H1 (cell line): ENCODE measurements at regions not wholly inside any gene's neighbourhood (a gene's known extent, or its start where the extent isn't known, plus 50 kb on each side); places are given as distances from the start of the nearest gene placed in this dataset.

Experiments used
- CTCF ChIA-PET: fragments of 300-600 bp; sonication (Branson Sonifier 250); formaldehyde crosslinking; loops from one replicate; lab custom pipeline; 2021; ENCODE audit not compliant: partially characterized antibody; lab: Charles Lee
- POLR2A ChIA-PET: fragments of 300-600 bp; sonication (Branson Sonifier 250); formaldehyde crosslinking; loops from one replicate; lab custom pipeline; 2021; ENCODE audit warnings: inconsistent platforms; ENCODE audit not compliant: partially characterized antibody; lab: Charles Lee
- DNase-seq, 2 experiments: peaks; one replicate each; pipeline versions ENCODE4 v3.0.0 to v3.0.0-alpha.2; 2010 to 2022; ENCODE audit warnings: low spot score in 2 of 2, low read depth in 1 of 2, mixed read lengths in 1 of 2
- FAIRE-seq: peaks from 2 replicates; lab custom pipeline; 2011; peaks lifted over from hg19 to GRCh38; lab: Jason Lieb, UNC
- H2AFZ ChIP-seq: 2 replicates; pipeline ENCODE4 v1.8.1; 2012; ENCODE audit warnings: low read length, inconsistent platforms
- H2AK5ac ChIP-seq: 2 replicates; pipeline ENCODE4 v1.6.1; 2013; ENCODE audit warnings: low read depth, low read length
- H2BK120ac ChIP-seq: replicated peaks from 2 replicates; pipeline ENCODE3; 2013; ENCODE audit warnings: low read depth, low read length, inconsistent platforms
- H2BK12ac ChIP-seq: 2 replicates; pipeline ENCODE4 v1.6.1; 2013; ENCODE audit warnings: low read depth, low read length
- H2BK15ac ChIP-seq: 2 replicates; pipeline ENCODE4 v1.6.1; 2013; ENCODE audit warnings: low read length
- H2BK20ac ChIP-seq: 2 replicates; pipeline ENCODE4 v1.6.1; 2013; ENCODE audit warnings: low read length
- H2BK5ac ChIP-seq: 2 replicates; pipeline ENCODE4 v1.6.1; 2013; ENCODE audit warnings: low read depth, low read length
- H3K14ac ChIP-seq: 2 replicates; pipeline ENCODE4 v1.6.1; 2013; ENCODE audit warnings: inconsistent platforms; ENCODE audit not compliant: insufficient read length
- H3K18ac ChIP-seq: 2 replicates; pipeline ENCODE4 v1.6.1; 2013; ENCODE audit warnings: low read length; ENCODE audit errors: extremely low read depth
- H3K23ac ChIP-seq: 2 replicates; pipeline ENCODE4 v1.6.1; 2013; ENCODE audit warnings: inconsistent platforms; ENCODE audit not compliant: insufficient read length
- H3K23me2 ChIP-seq: 2 replicates; pipeline ENCODE4 v1.6.1; 2013; ENCODE audit warnings: low read depth, low read length
- H3K27ac ChIP-seq: 2 replicates; pipeline ENCODE4 v1.6.1; 2011; ENCODE audit warnings: low read depth, low read length, inconsistent platforms
- H3K27me3 ChIP-seq, 4 experiments: replicated peaks in 1 of 4; 1 replicate in 1 of 4; 2 replicates in 3 of 4; pipeline versions ENCODE4 v1.6.1 to v1.8.1; 2011 to 2013; ENCODE audit warnings: low read length in 3 of 4, mild to moderate bottlenecking in 3 of 4, inconsistent platforms in 2 of 4, mixed read lengths in 2 of 4, moderate library complexity in 1 of 4; ENCODE audit not compliant: control insufficient read depth in 3 of 4, insufficient read depth in 3 of 4; ENCODE audit errors: extremely low read depth in 1 of 4
- H3K36me3 ChIP-seq, 4 experiments: 2 replicates each; pipeline versions ENCODE4 v1.6.1 to v1.8.1; 2011 to 2013; ENCODE audit warnings: mild to moderate bottlenecking in 4 of 4, low read length in 3 of 4, moderate library complexity in 2 of 4, control low read depth in 1 of 4, inconsistent platforms in 1 of 4; ENCODE audit not compliant: insufficient read depth in 4 of 4, control insufficient read depth in 2 of 4
- H3K4ac ChIP-seq: replicated peaks from 2 replicates; pipeline ENCODE3; 2013; ENCODE audit warnings: low read length, low read depth, mixed read lengths, inconsistent platforms; ENCODE audit not compliant: insufficient read length
- H3K4me1 ChIP-seq, 4 experiments: replicated peaks in 1 of 4; 1 replicate in 1 of 4; 2 replicates in 3 of 4; pipeline versions ENCODE4 v1.6.1 to v1.8.1; 2011 to 2013; ENCODE audit warnings: low read length in 3 of 4, inconsistent platforms in 2 of 4, mixed read lengths in 1 of 4; ENCODE audit not compliant: insufficient read depth in 4 of 4, control insufficient read depth in 3 of 4
- H3K4me2 ChIP-seq, 2 experiments: 2 replicates each; pipeline versions ENCODE4 v1.6.1 to v1.8.1; 2011 to 2013; ENCODE audit warnings: low read depth in 2 of 2, low read length in 2 of 2, control low read depth in 1 of 2, inconsistent platforms in 1 of 2, mild to moderate bottlenecking in 1 of 2; ENCODE audit not compliant: insufficient read depth in 1 of 2
- H3K4me3 ChIP-seq, 4 experiments: fragments of 200-600, 300-600 bp in 1 of 4; sonication (generic), shearing (Covaris generic), sonication (Bioruptor Twin) in 1 of 4; 2 replicates each; pipeline versions ENCODE4 v1.5.1 to v1.8.1; 2011 to 2016; ENCODE audit warnings: low read length in 4 of 4, low read depth in 3 of 4, control low read depth in 2 of 4, inconsistent platforms in 2 of 4, mild to moderate bottlenecking in 2 of 4, mixed read lengths in 1 of 4, moderate library complexity in 1 of 4; ENCODE audit not compliant: insufficient read depth in 2 of 4; ENCODE audit errors: extremely low read depth in 1 of 4
- H3K56ac ChIP-seq: replicated peaks from 2 replicates; pipeline ENCODE3; 2013; ENCODE audit warnings: low read depth, mild to moderate bottlenecking, mixed read lengths, low read length, inconsistent platforms; ENCODE audit not compliant: insufficient read length
- H3K79me1 ChIP-seq: 2 replicates; pipeline ENCODE4 v1.6.1; 2013; ENCODE audit warnings: low read depth, low read length, control low read depth
- H3K79me2 ChIP-seq, 2 experiments: 2 replicates each; pipeline versions ENCODE4 v1.6.1 to v1.8.1; 2012 to 2013; ENCODE audit warnings: low read length in 2 of 2, mild to moderate bottlenecking in 2 of 2, inconsistent platforms in 1 of 2; ENCODE audit not compliant: insufficient read depth in 2 of 2, control insufficient read depth in 1 of 2
- H3K9ac ChIP-seq, 4 experiments: replicated peaks in 1 of 4; 1 replicate in 1 of 4; 2 replicates in 3 of 4; pipeline versions ENCODE4 v1.6.1 to v1.8.1; 2011 to 2013; ENCODE audit warnings: low read depth in 3 of 4, low read length in 3 of 4, control low read depth in 2 of 4, mild to moderate bottlenecking in 2 of 4, moderate library complexity in 2 of 4, inconsistent platforms in 1 of 4; ENCODE audit errors: extremely low read depth in 1 of 4
- H3K9me3 ChIP-seq, 2 experiments: 2 replicates each; pipeline versions ENCODE4 v1.6.1 to v1.8.1; 2012 to 2013; ENCODE audit warnings: mild to moderate bottlenecking in 2 of 2, moderate library complexity in 2 of 2, control low read depth in 1 of 2, inconsistent platforms in 1 of 2, low read depth in 1 of 2, low read length in 1 of 2, mixed read lengths in 1 of 2; ENCODE audit not compliant: insufficient read depth in 2 of 2
- H4K20me1 ChIP-seq, 2 experiments: replicated peaks in 1 of 2; 2 replicates each; pipeline versions ENCODE3 to v1.8.1; 2011 to 2013; ENCODE audit warnings: inconsistent platforms in 2 of 2, low read length in 2 of 2, mild to moderate bottlenecking in 1 of 2; ENCODE audit not compliant: insufficient read depth in 2 of 2, control insufficient read depth in 1 of 2
- H4K5ac ChIP-seq: 2 replicates; pipeline ENCODE4 v1.6.1; 2013; ENCODE audit warnings: low read length, low read depth, mixed read lengths, inconsistent platforms; ENCODE audit not compliant: insufficient read length
- H4K8ac ChIP-seq: 2 replicates; pipeline ENCODE4 v1.8.0; 2013; ENCODE audit warnings: mild to moderate bottlenecking, moderate library complexity, low read length, inconsistent platforms; ENCODE audit not compliant: insufficient read depth; ENCODE audit errors: extremely low read depth
- H4K91ac ChIP-seq: replicated peaks from 2 replicates; pipeline ENCODE3; 2013; ENCODE audit warnings: low read length, mixed read lengths, inconsistent platforms; ENCODE audit not compliant: insufficient read length
- ASH2L ChIP-seq: fragments of 200-600, 300-600 bp; sonication (generic); IDR thresholded peaks from one replicate; pipeline ENCODE4 v1.7.1; 2017; ENCODE audit warnings: low read length
- BACH1 ChIP-seq: IDR thresholded peaks from 2 replicates; pipeline ENCODE4 v1.6.1; 2012; ENCODE audit warnings: low read length, improper control_type of control experiment
- EGR1 ChIP-seq: IDR thresholded peaks from 2 replicates; pipeline ENCODE4 v1.6.1; 2011; ENCODE audit warnings: low read depth, low read length, borderline replicate concordance
- FOSL1 ChIP-seq: IDR thresholded peaks from 2 replicates; pipeline ENCODE4 v1.6.1; 2011; ENCODE audit warnings: mild to moderate bottlenecking, low read depth, low read length, moderate library complexity; ENCODE audit not compliant: insufficient read depth
- KDM4A ChIP-seq: IDR thresholded peaks from one replicate; pipeline ENCODE4 v1.7.1; 2012; ENCODE audit warnings: low read depth, mild to moderate bottlenecking, moderate library complexity, low read length, inconsistent platforms; ENCODE audit not compliant: severe bottlenecking
- NANOG ChIP-seq: IDR thresholded peaks from 2 replicates; pipeline ENCODE4 v1.6.1; 2011; ENCODE audit warnings: low read length, low read depth, mild to moderate bottlenecking, inconsistent platforms; ENCODE audit not compliant: insufficient read depth, poor library complexity, severe bottlenecking
- POLR2A ChIP-seq, 2 experiments: IDR thresholded peaks; 1 replicate in 1 of 2; 2 replicates in 1 of 2; pipeline ENCODE4 v1.6.1; 2011; ENCODE audit warnings: low read depth in 2 of 2, low read length in 2 of 2, mild to moderate bottlenecking in 2 of 2; ENCODE audit errors: control extremely low read depth in 1 of 2
- POLR2AphosphoS5 ChIP-seq: IDR thresholded peaks from 2 replicates; pipeline ENCODE4 v1.6.1; 2011; ENCODE audit warnings: low read depth, low read length
- RXRA ChIP-seq: IDR thresholded peaks from 2 replicates; pipeline ENCODE4 v1.6.1; 2011; ENCODE audit warnings: low read depth, mild to moderate bottlenecking, low read length, moderate library complexity; ENCODE audit not compliant: insufficient read depth
- SIN3A ChIP-seq, 2 experiments: IDR thresholded peaks in 1 of 2; conservative IDR thresholded peaks in 1 of 2; 2 replicates each; pipeline ENCODE4 v1.6.1; 2011 to 2012; ENCODE audit warnings: low read length in 2 of 2, improper control_type of control experiment in 1 of 2, low read depth in 1 of 2, mild to moderate bottlenecking in 1 of 2
- WGBS, 2 experiments: shearing (Covaris generic) in 1 of 2; methylation state at CpG; one replicate each; pipeline versions ENCODE4 v1.1.6 to v1.1.7; 2013 to 2015; ENCODE audit warnings: low lambda C conversion rate in 2 of 2, mixed read lengths in 2 of 2, inconsistent platforms in 1 of 2, low coverage in 1 of 2, missing lambda C conversion rate in 1 of 2; ENCODE audit not compliant: insufficient replicate concordance in 2 of 2, insufficient coverage in 1 of 2, insufficient read length in 1 of 2; ENCODE audit errors: extremely low coverage in 1 of 2, missing lambda C conversion rate in 1 of 2; 5-methylcytosine and 5-hydroxymethylcytosine counted together
- TF ChIP-seq, protein P1 (sequence below): IDR thresholded peaks from 2 replicates; pipeline ENCODE4 v1.6.1; 2012; ENCODE audit warnings: low read length, inconsistent platforms

DNA sequence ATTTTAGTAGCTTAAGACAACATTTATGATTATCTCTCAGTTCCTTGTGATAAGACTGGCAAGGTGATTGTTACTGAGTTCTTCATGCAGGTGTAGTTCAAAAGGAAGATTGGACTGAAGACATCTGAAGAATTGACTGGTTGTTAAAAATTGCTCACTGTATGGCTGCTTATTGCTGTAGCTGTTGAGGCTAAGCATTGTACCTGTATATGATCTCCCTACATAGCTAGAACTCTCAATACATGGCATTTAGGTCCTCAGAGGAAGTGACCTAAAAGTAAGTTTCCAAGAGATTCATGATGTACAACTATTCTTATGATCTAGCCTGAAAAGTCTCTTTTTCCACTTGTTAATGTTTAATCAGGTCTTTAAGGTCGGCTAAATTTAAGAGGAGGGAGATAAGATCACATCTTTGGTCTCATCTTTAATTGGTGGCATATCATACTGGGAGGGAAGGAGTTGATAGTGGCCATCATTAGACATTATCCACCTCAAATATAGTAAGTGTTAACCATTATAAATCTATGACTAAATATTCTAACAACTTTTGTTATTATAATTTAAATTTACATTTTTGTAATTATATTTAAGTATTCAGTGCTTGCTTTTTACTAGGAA, 401.2 kb upstream of the EPHA7 start:
- H3K79me1 ChIP-seq: no peaks in the 10 kb centered on the region
- DNase-seq (no peak), FAIRE-seq (no peak)
- no peak overlapping the region for H3K27ac ChIP-seq
- H3K14ac ChIP-seq: no peak overlapping the region
- no peaks in the 10 kb centered on the region for H3K27me3 ChIP-seq
- H4K91ac ChIP-seq: no peak overlapping the region
- H2BK5ac ChIP-seq: no peak overlapping the region
- H3K18ac ChIP-seq: no peak overlapping the region
- H2BK20ac ChIP-seq: no peak overlapping the region
- ChIA-PET POLR2A (interaction anchor here (0.6 to 6.5 kb wide), 10 partner anchors 8 to 1981 kb away, joined by 3 to 28 read pairs (median 6); no protein-coding TSS in a partner anchor), CTCF (no interaction called here)
- peaks cover 0 to 6% of the 10 kb centered on the region in 2 experiments for H4K20me1 ChIP-seq
- no peak overlapping the region for H2BK15ac ChIP-seq
- H2AFZ ChIP-seq: no peak overlapping the region
- peak overlapping the region in 1 of 2 experiments; percentile 31; a peak in 1 of 4 replicates for H3K4me2 ChIP-seq
- no peak overlapping the region for H4K8ac ChIP-seq
- peaks cover 0 to 8% (median 1%) of the 10 kb centered on the region in 4 experiments; a peak in 2 of 7 replicates for H3K4me1 ChIP-seq
- no peak overlapping the region for H3K56ac ChIP-seq
- no peak overlapping the region for H3K23ac ChIP-seq
- no peak overlapping the region for H2BK12ac ChIP-seq
- H3K23me2 ChIP-seq: no peaks in the 10 kb centered on the region
- no peak overlapping the region for H2BK120ac ChIP-seq
- peaks cover 0 to 50% (median 16%) of the 10 kb centered on the region in 4 experiments; a peak in 6 of 8 replicates for H3K36me3 ChIP-seq
- H2AK5ac ChIP-seq: no peak overlapping the region
- H3K9ac ChIP-seq: no peak overlapping the region
- H3K9me3 ChIP-seq: no peaks in the 10 kb centered on the region
- H3K79me2 ChIP-seq: peaks cover 0 to 10% of the 10 kb centered on the region in 2 experiments; a peak in 2 of 4 replicates
- H3K4me3 ChIP-seq: no peak overlapping the region
- H3K4ac ChIP-seq: no peak overlapping the region
- 90% methylated on average over 1 of the region's 1 CpG; no CpG with 5 or more reads in 1 of the 2 experiments for WGBS, 2 experiments
- no peak overlapping the region for H4K5ac ChIP-seq
- no peak for TF ChIP-seq ASH2L
- TF ChIP-seq POLR2AphosphoS5: peak; percentile 88
- no peak for TF ChIP-seq KDM4A
- TF ChIP-seq POLR2A (IDR thresholded peaks at IDR 0.05; ENCODE audit: control extremely low read depth in 1 of 2, low read depth in 2 of 2, low read length in 2 of 2): peak; percentile 64 to 90
- TF ChIP-seq BACH1: no peak
- TF ChIP-seq NANOG: no peak
- TF ChIP-seq RXRA: no peak
- no peak for TF ChIP-seq EGR1
- TF ChIP-seq, protein P1, sequence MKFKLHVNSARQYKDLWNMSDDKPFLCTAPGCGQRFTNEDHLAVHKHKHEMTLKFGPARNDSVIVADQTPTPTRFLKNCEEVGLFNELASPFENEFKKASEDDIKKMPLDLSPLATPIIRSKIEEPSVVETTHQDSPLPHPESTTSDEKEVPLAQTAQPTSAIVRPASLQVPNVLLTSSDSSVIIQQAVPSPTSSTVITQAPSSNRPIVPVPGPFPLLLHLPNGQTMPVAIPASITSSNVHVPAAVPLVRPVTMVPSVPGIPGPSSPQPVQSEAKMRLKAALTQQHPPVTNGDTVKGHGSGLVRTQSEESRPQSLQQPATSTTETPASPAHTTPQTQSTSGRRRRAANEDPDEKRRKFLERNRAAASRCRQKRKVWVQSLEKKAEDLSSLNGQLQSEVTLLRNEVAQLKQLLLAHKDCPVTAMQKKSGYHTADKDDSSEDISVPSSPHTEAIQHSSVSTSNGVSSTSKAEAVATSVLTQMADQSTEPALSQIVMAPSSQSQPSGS: 0 out of 2 replicates have a peak, but pooled peaks have one; percentile 26
- no peak for TF ChIP-seq SIN3A (conservative IDR thresholded peaks at IDR 0.05 in 1 of 2, IDR thresholded peaks at IDR 0.05 in 1 of 2; ENCODE audit: low read depth in 1 of 2, low read length in 2 of 2)
- TF ChIP-seq FOSL1: no peak
